22Rv1 (cell line): ENCODE measurements at regions not wholly inside any gene's neighbourhood (a gene's known extent, or its start where the extent isn't known, plus 50 kb on each side); places are given as distances from the start of the nearest gene placed in this dataset.

Experiments
- H3K27ac ChIP-seq: fragments of 450-650 bp; 2 replicates; pipeline ENCODE4 v1.5.1; 2017
- ZFX ChIP-seq: fragments of 450-650 bp; IDR thresholded peaks from 2 replicates; pipeline ENCODE4 v1.6.1; 2017; ENCODE audit warnings: antibody characterized with exemption, borderline replicate concordance
- TF ChIP-seq, protein P1 (sequence below): fragments of 450-650 bp; IDR thresholded peaks from 2 replicates; pipeline ENCODE4 v1.5.1; 2017; ENCODE audit warnings: mild to moderate bottlenecking

GRCh38 chr21:32216293-32216692 lies 62.6 kb downstream of the MIS18A start:
- TF ChIP-seq ZFX = no peak
- TF ChIP-seq, protein P1, sequence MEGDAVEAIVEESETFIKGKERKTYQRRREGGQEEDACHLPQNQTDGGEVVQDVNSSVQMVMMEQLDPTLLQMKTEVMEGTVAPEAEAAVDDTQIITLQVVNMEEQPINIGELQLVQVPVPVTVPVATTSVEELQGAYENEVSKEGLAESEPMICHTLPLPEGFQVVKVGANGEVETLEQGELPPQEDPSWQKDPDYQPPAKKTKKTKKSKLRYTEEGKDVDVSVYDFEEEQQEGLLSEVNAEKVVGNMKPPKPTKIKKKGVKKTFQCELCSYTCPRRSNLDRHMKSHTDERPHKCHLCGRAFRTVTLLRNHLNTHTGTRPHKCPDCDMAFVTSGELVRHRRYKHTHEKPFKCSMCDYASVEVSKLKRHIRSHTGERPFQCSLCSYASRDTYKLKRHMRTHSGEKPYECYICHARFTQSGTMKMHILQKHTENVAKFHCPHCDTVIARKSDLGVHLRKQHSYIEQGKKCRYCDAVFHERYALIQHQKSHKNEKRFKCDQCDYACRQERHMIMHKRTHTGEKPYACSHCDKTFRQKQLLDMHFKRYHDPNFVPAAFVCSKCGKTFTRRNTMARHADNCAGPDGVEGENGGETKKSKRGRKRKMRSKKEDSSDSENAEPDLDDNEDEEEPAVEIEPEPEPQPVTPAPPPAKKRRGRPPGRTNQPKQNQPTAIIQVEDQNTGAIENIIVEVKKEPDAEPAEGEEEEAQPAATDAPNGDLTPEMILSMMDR = no peak
- no peak overlapping the region for H3K27ac ChIP-seq

DNA sequence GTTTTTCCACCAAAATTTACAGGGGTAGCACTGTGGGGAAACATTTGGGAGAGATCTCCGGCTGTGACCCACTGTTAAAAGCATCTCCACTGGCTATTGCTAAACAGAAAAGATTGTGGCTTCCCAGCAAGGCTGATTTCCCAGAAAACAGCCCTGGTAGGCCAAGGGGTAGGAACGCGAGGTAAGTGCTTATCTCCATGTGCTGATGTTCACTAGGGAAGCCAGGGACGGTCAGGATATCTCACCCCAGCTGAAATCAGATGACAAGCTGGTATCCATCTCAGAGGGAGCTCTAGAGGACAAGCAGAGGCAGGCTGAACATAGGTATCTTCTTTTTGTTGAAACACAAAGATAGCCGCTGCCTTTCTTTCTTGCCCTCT lies 63.6 kb downstream of the MIS18A start:
- TF ChIP-seq, protein P1 = no peak
- TF ChIP-seq ZFX = no peak
- no peak overlapping the region for H3K27ac ChIP-seq

DNA sequence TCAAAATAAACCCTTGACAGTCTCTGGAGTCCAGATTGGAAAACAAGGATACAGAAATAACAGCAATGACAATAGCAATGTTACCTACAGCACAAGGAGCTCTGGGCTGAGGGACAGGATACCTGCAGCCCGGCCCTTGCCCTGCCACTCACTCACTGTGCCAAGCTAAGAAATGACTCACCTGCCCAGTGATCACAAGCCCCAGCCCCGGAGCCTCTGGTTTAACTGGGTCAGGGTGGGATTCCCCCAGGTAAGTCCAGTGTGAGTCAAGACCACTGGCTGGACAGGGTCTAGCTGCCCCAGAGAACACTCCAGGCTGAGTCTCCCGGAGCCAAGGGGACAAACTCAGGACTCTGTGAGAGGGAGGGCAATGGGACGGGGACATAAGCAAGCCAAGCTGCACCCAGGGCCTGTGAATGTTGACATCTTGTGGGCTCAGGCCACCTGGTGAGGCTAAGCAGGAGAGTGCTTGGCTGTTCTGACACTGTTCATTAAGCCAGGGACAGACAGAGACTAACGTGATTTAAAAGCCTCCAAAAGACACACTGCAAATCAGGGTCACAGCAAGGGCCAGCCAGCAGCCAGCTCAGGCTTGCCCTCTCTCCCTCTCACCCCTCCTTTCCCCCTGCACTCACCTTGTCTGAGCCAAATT lies 64.1 kb downstream of the MIS18A start:
- TF ChIP-seq ZFX = no peak
- TF ChIP-seq, protein P1 = no peak
- H3K27ac ChIP-seq = no peak overlapping the region

DNA sequence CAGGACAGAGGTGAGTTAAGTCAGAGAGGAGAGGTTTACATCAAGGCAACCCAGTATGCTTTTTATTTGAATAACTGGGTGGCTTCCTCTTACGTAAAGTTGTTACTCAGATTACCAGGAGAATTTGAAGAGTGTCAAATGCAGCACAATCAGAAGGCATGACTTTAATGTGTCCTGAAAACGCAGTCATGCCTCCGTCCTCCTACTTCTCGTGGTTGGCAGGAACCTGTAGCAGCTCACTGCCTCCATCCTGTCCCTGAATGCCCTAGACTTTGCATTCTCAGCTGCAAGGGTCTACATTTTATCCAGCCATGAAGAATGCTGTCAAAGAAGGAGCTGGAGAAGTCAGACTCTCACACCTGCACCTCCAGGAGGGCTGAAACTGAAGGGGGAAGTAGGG lies 66.7 kb downstream of the MIS18A start:
- H3K27ac ChIP-seq = no peak overlapping the region
- TF ChIP-seq, protein P1 = no peak

DNA sequence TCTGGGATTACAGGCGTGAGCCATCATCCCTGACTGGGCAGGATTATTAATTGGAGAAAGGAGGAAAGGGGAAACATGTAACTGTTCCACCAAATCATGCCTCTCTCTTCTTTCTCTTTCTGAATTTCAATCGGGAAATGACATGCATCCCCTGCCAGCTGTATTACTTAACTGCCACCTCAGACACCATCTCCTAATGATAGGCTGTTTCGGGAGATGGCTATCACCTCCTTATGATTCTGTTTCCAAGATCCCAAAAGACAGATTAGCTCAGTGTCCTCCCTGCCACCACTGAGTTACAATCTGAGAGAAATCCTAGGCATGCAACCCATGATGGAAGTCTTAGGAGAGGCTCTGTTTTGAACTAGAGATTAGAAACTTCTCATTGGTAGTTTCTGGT lies 67.5 kb downstream of the MIS18A start:
- TF ChIP-seq ZFX = no peak
- TF ChIP-seq, protein P1 = no peak
- H3K27ac ChIP-seq = no peak overlapping the region

GRCh38 chr21:32209580-32209979 lies 69.3 kb downstream of the MIS18A start:
- no peak for TF ChIP-seq ZFX
- TF ChIP-seq, protein P1 = no peak
- H3K27ac ChIP-seq = no peak overlapping the region

DNA sequence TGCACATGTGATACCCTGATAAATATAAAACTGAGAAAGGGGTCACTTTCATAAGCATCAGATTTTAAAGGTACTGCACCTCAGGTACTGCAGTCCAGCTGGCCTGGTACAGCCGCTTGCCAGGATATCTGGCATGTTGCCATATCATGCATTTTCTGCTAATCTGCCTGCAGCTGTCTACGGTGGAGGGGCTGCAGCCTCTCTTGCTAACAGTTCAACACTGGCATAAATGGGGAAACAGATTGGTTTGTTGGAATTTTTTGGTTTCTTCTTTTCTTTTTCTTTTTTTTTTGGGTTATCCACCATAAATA lies 71.5 kb downstream of the MIS18A start:
- no peak overlapping the region for H3K27ac ChIP-seq
- no peak for TF ChIP-seq ZFX
- TF ChIP-seq, protein P1 = no peak
